ENCODE measurements at regions not wholly inside any gene's neighbourhood (a gene's known extent, or its start where the extent isn't known, plus 50 kb on each side); places are given as distances from the start of the nearest gene placed in this dataset.

DNA sequence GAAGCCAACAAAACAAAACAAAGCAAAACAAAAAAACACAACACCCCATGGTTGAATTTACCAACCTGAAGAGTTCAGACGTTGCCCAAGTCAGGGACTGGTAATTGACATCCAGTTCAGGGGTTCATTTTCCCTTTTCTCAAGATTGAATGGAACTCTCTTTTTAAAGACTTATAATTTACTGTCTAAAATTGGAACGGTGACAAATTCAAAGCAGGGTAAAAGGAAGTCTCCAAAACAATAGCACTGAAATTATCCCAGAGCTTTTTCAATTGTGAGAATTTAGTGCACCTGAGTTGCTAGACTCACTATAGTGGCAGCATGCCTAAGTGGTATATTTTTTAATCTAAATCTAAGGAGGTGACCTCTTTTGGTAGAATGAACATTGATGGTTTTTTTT lies 90.9 kb upstream of the PREP start:
- Mint-ChIP-seq H3K9me3 (no peaks in the 10 kb centered on the region), H3K27me3 (ENCODE audit: low read depth in 3 of 3) (peaks cover 0 to 4% (median 0%) of the 10 kb centered on the region in 3 donors), H3K27ac (no peak overlapping the region), H3K36me3 (no peaks in the 10 kb centered on the region), H3K4me1 (peaks cover 15% of the 10 kb centered on the region), H3K4me3 (no peak overlapping the region)
- H3K27me3 ChIP-seq (ENCODE audit: control insufficient read depth in 2 of 2, insufficient read depth in 2 of 2, low read length in 2 of 2) = no peaks in the 10 kb centered on the region
- whole genome bisulfite sequencing (ENCODE audit: insufficient coverage) = no CpG with 5 or more reads among the region's 2 CpGs
- no peak overlapping the region for H3K9ac ChIP-seq (ENCODE audit: insufficient read depth, low read length, poor library complexity, severe bottlenecking)
- no peak for DNase-seq
- H2AFZ ChIP-seq (ENCODE audit: insufficient read depth, low read depth, low read length, poor library complexity, severe bottlenecking) = peak overlapping the region; percentile 20
- peaks cover 15 to 16% of the 10 kb centered on the region in 2 donors for H3K4me1 ChIP-seq (ENCODE audit: control insufficient read depth in 1 of 2, insufficient read depth in 2 of 2, low read length in 2 of 2)
- H3K79me2 ChIP-seq (ENCODE audit: insufficient read depth, low read length) = no peaks in the 10 kb centered on the region
- no peaks in the 10 kb centered on the region for H3K36me3 ChIP-seq (replicated peaks in 1 of 2; ENCODE audit: control insufficient read depth in 1 of 2, insufficient read depth in 2 of 2, low read length in 2 of 2)
- no peak overlapping the region for H3K27ac ChIP-seq (ENCODE audit: low read depth in 1 of 2, low read length in 2 of 2)
- H3K9me3 ChIP-seq (replicated peaks in 1 of 2; ENCODE audit: control insufficient read depth in 1 of 2, insufficient read depth in 1 of 2, low read length in 2 of 2) = no peaks in the 10 kb centered on the region
- no peaks in the 10 kb centered on the region for H4K20me1 ChIP-seq (ENCODE audit: insufficient read depth, low read length)
- no peak overlapping the region for H3K4me3 ChIP-seq (replicated peaks in 1 of 3; ENCODE audit: low read depth in 2 of 3, low read length in 3 of 3)
- H3K4me2 ChIP-seq (replicated peaks; ENCODE audit: extremely low read depth, low read length, poor library complexity, severe bottlenecking) = no peak overlapping the region
- TF ChIP-seq, protein P1, sequence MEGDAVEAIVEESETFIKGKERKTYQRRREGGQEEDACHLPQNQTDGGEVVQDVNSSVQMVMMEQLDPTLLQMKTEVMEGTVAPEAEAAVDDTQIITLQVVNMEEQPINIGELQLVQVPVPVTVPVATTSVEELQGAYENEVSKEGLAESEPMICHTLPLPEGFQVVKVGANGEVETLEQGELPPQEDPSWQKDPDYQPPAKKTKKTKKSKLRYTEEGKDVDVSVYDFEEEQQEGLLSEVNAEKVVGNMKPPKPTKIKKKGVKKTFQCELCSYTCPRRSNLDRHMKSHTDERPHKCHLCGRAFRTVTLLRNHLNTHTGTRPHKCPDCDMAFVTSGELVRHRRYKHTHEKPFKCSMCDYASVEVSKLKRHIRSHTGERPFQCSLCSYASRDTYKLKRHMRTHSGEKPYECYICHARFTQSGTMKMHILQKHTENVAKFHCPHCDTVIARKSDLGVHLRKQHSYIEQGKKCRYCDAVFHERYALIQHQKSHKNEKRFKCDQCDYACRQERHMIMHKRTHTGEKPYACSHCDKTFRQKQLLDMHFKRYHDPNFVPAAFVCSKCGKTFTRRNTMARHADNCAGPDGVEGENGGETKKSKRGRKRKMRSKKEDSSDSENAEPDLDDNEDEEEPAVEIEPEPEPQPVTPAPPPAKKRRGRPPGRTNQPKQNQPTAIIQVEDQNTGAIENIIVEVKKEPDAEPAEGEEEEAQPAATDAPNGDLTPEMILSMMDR (IDR thresholded peaks at IDR 0.05) = no peak
- intact Hi-C loops (cut with micrococcal nuclease) = no loop called here

DNA sequence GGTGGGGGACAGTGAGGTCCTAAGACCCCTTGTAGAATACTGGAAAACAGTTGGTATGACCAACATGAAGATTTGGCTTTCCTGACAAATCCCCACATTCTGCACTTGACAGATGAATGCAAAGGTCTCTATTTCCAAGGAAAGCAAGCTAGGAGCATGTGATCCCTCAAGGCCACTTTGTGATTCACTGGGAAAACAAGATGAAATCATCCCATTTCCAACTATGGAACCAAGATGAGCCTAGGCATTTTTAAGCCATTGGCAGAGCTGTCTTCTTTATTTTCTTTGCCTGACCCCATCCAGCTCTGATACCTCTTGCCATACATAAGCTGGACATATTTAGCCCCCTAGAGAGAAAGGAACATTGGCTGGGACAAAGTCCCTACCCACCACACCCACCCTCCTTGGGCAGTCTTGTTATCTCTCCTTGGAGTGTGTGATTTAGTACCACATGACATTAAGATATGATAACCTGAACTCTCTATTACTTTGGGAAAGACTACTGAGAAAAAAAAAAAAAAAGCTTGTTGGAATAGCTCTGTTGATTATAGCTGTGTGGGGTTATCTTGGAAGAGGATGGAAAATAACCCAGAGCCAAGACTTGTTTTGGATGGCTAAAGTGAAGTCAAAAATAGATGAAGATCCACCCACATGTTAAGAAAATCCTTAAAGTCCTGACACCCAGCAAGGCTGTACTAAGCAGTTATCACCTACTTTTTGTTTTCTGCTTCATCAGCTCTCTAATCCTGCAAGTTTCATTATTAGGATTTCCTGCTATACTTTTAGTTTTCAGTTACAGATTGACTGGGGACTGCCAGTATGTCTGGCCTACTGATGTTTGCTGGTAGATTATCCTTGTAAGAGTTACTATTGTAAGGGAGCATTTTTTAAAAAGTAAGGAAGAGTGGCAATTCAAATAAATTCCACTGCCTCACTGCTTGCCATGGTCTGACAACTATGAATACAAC lies 90.1 kb upstream of the PREP start:
- intact Hi-C loops (cut with micrococcal nuclease) = no loop called here
- Mint-ChIP-seq H3K4me1 (peaks cover 20% of the 10 kb centered on the region), H3K36me3 (no peaks in the 10 kb centered on the region), H3K4me3 (no peak overlapping the region), H3K27me3 (ENCODE audit: low read depth in 3 of 3) (no peaks in the 10 kb centered on the region), H3K27ac (no peak overlapping the region), H3K9me3 (no peaks in the 10 kb centered on the region)
- Histone ChIP-seq H3K4me3 (replicated peaks in 1 of 3; ENCODE audit: low read depth in 2 of 3, low read length in 3 of 3) (no peak overlapping the region), H3K9me3 (replicated peaks in 1 of 2; ENCODE audit: control insufficient read depth in 1 of 2, insufficient read depth in 1 of 2, low read length in 2 of 2) (no peaks in the 10 kb centered on the region), H2AFZ (ENCODE audit: insufficient read depth, low read depth, low read length, poor library complexity, severe bottlenecking) (no peak overlapping the region), H4K20me1 (ENCODE audit: insufficient read depth, low read length) (no peaks in the 10 kb centered on the region), H3K27me3 (ENCODE audit: control insufficient read depth in 2 of 2, insufficient read depth in 2 of 2, low read length in 2 of 2) (no peaks in the 10 kb centered on the region), H3K27ac (ENCODE audit: low read depth in 1 of 2, low read length in 2 of 2) (no peak overlapping the region), H3K4me2 (replicated peaks; ENCODE audit: extremely low read depth, low read length, poor library complexity, severe bottlenecking) (no peak overlapping the region), H3K9ac (ENCODE audit: insufficient read depth, low read length, poor library complexity, severe bottlenecking) (no peak overlapping the region), H3K4me1 (ENCODE audit: control insufficient read depth in 1 of 2, insufficient read depth in 2 of 2, low read length in 2 of 2) (peaks cover 19% of the 10 kb centered on the region in 2 donors), H3K36me3 (replicated peaks in 1 of 2; ENCODE audit: control insufficient read depth in 1 of 2, insufficient read depth in 2 of 2, low read length in 2 of 2) (no peaks in the 10 kb centered on the region), H3K79me2 (ENCODE audit: insufficient read depth, low read length) (no peaks in the 10 kb centered on the region)
- DNase-seq = no peak
- TF ChIP-seq, protein P1 (IDR thresholded peaks at IDR 0.05) = no peak
